K562 (cell line): ENCODE measurements at regions not wholly inside any gene's neighbourhood (a gene's known extent, or its start where the extent isn't known, plus 50 kb on each side); places are given as distances from the start of the nearest gene placed in this dataset.

Source experiments
- CHD1 ChIP-seq: fragments of 200-600 bp; sonication (generic); IDR thresholded peaks from one replicate; pipeline ENCODE4 v1.6.1; 2012; ENCODE audit warnings: mild to moderate bottlenecking, moderate library complexity, low read length, inconsistent platforms
- CTCF ChIP-seq, 3 experiments: IDR thresholded peaks in 2 of 3; conservative IDR thresholded peaks in 1 of 3; 2 replicates each; pipeline ENCODE4 v1.5.1; 2011 to 2012; ENCODE audit warnings: low read length in 3 of 3, mild to moderate bottlenecking in 3 of 3, control low read depth in 2 of 3, improper control_type of control experiment in 1 of 3, inconsistent platforms in 1 of 3, low read depth in 1 of 3, mixed read lengths in 1 of 3, moderate library complexity in 1 of 3; ENCODE audit not compliant: insufficient read depth in 2 of 3
- EHMT2 ChIP-seq: fragments of 450-650 bp; IDR thresholded peaks from 2 replicates; pipeline ENCODE4 v1.6.1; 2018; ENCODE audit warnings: antibody characterized with exemption
- EP300 ChIP-seq: IDR thresholded peaks from 2 replicates; pipeline ENCODE4 v1.6.1; 2012; ENCODE audit warnings: low read length, improper control_type of control experiment
- EP400 ChIP-seq: fragments of 450-650 bp; IDR thresholded peaks from 2 replicates; pipeline ENCODE4 v1.6.1; 2017; ENCODE audit warnings: antibody characterized with exemption, mild to moderate bottlenecking, moderate library complexity
- GABPA ChIP-seq: fragments of 200-800 bp; sonication (Bioruptor generic); conservative IDR thresholded peaks from 2 replicates; pipeline ENCODE4 v1.6.1; 2016; ENCODE audit warnings: low read depth, missing genetic modification characterization, missing compliant biosample characterization
- HDAC6 ChIP-seq: IDR thresholded peaks from 2 replicates; pipeline ENCODE4 v1.6.1; 2012; ENCODE audit warnings: low read depth, mild to moderate bottlenecking, control low read depth, inconsistent platforms, low read length, moderate library complexity
- POLR2AphosphoS5 ChIP-seq: IDR thresholded peaks from 2 replicates; pipeline ENCODE4 v1.6.1; 2011; ENCODE audit warnings: mild to moderate bottlenecking, low read depth, low read length, moderate library complexity; ENCODE audit not compliant: control insufficient read depth, insufficient read depth
- SREBF2 ChIP-seq: sonication (generic); formaldehyde crosslinking; IDR thresholded peaks from 2 replicates; pipeline ENCODE4 v1.4.0; 2020; ENCODE audit warnings: mild to moderate bottlenecking, missing genetic modification reagents
- TAF1 ChIP-seq: IDR thresholded peaks from 2 replicates; pipeline ENCODE4 v1.6.1; 2011; ENCODE audit warnings: mild to moderate bottlenecking, low read length, moderate library complexity; ENCODE audit not compliant: insufficient read depth, control insufficient read depth, severe bottlenecking; ENCODE audit errors: extremely low read depth
- TEAD1 ChIP-seq, 2 experiments: fragments of 450-650 bp in 1 of 2; sonication (generic) in 1 of 2; formaldehyde crosslinking; IDR thresholded peaks; 2 replicates each; pipeline versions ENCODE4 v1.4.0 to v1.8.0; 2020 to 2022; ENCODE audit warnings: mild to moderate bottlenecking in 2 of 2, missing genetic modification reagents in 1 of 2
- ZNF140 ChIP-seq: fragments of 250-450 bp; sonication (Bioruptor Pico); IDR thresholded peaks from 2 replicates; pipeline ENCODE4 v1.8.0; 2021; ENCODE audit warnings: moderate library complexity, mild to moderate bottlenecking, inconsistent platforms
- TF ChIP-seq, protein P1 (sequence below): fragments of 200-600 bp; sonication (generic); IDR thresholded peaks from one replicate; pipeline ENCODE4 v1.6.1; 2012; ENCODE audit warnings: mild to moderate bottlenecking, low read depth, low read length, inconsistent platforms
- TF ChIP-seq, protein P2 (sequence below): sonication (generic); formaldehyde crosslinking; IDR thresholded peaks from 2 replicates; pipeline ENCODE4 v1.8.1; 2022; ENCODE audit warnings: missing genetic modification reagents

GRCh38 chr15:29622637-29623036, 199.6 kb downstream of the TJP1 start:
- TF ChIP-seq EHMT2 (no peak), EP400 (no peak), POLR2AphosphoS5 (no peak), ZNF140 (CRISPR knock-in tag) (no peak), TAF1 (no peak), HDAC6 (no peak), EP300 (no peak), GABPA (tag) (no peak), SREBF2 (CRISPR knock-in tag) (no peak), CHD1 (no peak), CTCF (IDR thresholded peaks at IDR 0.05 in 2 of 3, conservative IDR thresholded peaks at IDR 0.05 in 1 of 3; ENCODE audit: insufficient read depth in 2 of 3, low read depth in 1 of 3, low read length in 3 of 3) (no peak), TEAD1 (CRISPR knock-in tag; IDR thresholded peaks at IDR 0.05) (no peak)
- TF ChIP-seq, protein P1, sequence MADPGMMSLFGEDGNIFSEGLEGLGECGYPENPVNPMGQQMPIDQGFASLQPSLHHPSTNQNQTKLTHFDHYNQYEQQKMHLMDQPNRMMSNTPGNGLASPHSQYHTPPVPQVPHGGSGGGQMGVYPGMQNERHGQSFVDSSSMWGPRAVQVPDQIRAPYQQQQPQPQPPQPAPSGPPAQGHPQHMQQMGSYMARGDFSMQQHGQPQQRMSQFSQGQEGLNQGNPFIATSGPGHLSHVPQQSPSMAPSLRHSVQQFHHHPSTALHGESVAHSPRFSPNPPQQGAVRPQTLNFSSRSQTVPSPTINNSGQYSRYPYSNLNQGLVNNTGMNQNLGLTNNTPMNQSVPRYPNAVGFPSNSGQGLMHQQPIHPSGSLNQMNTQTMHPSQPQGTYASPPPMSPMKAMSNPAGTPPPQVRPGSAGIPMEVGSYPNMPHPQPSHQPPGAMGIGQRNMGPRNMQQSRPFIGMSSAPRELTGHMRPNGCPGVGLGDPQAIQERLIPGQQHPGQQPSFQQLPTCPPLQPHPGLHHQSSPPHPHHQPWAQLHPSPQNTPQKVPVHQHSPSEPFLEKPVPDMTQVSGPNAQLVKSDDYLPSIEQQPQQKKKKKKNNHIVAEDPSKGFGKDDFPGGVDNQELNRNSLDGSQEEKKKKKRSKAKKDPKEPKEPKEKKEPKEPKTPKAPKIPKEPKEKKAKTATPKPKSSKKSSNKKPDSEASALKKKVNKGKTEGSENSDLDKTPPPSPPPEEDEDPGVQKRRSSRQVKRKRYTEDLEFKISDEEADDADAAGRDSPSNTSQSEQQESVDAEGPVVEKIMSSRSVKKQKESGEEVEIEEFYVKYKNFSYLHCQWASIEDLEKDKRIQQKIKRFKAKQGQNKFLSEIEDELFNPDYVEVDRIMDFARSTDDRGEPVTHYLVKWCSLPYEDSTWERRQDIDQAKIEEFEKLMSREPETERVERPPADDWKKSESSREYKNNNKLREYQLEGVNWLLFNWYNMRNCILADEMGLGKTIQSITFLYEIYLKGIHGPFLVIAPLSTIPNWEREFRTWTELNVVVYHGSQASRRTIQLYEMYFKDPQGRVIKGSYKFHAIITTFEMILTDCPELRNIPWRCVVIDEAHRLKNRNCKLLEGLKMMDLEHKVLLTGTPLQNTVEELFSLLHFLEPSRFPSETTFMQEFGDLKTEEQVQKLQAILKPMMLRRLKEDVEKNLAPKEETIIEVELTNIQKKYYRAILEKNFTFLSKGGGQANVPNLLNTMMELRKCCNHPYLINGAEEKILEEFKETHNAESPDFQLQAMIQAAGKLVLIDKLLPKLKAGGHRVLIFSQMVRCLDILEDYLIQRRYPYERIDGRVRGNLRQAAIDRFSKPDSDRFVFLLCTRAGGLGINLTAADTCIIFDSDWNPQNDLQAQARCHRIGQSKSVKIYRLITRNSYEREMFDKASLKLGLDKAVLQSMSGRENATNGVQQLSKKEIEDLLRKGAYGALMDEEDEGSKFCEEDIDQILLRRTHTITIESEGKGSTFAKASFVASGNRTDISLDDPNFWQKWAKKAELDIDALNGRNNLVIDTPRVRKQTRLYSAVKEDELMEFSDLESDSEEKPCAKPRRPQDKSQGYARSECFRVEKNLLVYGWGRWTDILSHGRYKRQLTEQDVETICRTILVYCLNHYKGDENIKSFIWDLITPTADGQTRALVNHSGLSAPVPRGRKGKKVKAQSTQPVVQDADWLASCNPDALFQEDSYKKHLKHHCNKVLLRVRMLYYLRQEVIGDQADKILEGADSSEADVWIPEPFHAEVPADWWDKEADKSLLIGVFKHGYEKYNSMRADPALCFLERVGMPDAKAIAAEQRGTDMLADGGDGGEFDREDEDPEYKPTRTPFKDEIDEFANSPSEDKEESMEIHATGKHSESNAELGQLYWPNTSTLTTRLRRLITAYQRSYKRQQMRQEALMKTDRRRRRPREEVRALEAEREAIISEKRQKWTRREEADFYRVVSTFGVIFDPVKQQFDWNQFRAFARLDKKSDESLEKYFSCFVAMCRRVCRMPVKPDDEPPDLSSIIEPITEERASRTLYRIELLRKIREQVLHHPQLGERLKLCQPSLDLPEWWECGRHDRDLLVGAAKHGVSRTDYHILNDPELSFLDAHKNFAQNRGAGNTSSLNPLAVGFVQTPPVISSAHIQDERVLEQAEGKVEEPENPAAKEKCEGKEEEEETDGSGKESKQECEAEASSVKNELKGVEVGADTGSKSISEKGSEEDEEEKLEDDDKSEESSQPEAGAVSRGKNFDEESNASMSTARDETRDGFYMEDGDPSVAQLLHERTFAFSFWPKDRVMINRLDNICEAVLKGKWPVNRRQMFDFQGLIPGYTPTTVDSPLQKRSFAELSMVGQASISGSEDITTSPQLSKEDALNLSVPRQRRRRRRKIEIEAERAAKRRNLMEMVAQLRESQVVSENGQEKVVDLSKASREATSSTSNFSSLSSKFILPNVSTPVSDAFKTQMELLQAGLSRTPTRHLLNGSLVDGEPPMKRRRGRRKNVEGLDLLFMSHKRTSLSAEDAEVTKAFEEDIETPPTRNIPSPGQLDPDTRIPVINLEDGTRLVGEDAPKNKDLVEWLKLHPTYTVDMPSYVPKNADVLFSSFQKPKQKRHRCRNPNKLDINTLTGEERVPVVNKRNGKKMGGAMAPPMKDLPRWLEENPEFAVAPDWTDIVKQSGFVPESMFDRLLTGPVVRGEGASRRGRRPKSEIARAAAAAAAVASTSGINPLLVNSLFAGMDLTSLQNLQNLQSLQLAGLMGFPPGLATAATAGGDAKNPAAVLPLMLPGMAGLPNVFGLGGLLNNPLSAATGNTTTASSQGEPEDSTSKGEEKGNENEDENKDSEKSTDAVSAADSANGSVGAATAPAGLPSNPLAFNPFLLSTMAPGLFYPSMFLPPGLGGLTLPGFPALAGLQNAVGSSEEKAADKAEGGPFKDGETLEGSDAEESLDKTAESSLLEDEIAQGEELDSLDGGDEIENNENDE = no peak
- TF ChIP-seq, protein P2, sequence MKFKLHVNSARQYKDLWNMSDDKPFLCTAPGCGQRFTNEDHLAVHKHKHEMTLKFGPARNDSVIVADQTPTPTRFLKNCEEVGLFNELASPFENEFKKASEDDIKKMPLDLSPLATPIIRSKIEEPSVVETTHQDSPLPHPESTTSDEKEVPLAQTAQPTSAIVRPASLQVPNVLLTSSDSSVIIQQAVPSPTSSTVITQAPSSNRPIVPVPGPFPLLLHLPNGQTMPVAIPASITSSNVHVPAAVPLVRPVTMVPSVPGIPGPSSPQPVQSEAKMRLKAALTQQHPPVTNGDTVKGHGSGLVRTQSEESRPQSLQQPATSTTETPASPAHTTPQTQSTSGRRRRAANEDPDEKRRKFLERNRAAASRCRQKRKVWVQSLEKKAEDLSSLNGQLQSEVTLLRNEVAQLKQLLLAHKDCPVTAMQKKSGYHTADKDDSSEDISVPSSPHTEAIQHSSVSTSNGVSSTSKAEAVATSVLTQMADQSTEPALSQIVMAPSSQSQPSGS = no peak
